ENCODE measurements at regions not wholly inside any gene's neighbourhood (a gene's known extent, or its start where the extent isn't known, plus 50 kb on each side); places are given as distances from the start of the nearest gene placed in this dataset.

DNA sequence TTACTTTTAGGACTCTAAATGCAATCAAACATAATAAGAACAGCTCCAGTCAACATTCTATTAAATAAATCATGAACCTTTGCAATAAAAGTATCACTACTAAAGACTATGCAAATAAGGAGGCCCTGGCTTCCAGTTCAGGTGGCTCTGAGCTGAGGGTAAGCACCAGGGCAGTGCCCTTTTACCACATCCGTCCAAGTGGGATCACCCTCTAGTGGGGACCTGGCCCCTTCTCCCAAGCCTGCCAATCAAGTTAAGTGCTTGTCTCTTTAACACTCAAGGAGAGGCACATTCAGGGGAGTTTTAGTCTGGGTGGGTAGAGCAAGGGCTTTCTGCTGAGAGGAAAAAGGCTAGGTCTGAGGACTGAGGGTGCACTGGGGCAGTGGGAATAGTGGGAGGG, 161.4 kb downstream of the TMEM200A start:
- TF ChIP-seq EZH2 (IDR thresholded peaks at IDR 0.05) (no peak), POLR2AphosphoS5 (IDR thresholded peaks at IDR 0.05; ENCODE audit: borderline replicate concordance, low read depth, low read length) (no peak), FOXP2 (optimal IDR thresholded peaks at IDR 0.05; ENCODE audit: control extremely low read depth, extremely low read length, insufficient read depth) (no peak)
- Histone ChIP-seq H3K36me3 (ENCODE audit: insufficient read depth, low read length) (no peaks in the 10 kb centered on the region), H3K4me3 (no peak overlapping the region), H3K9me3 (ENCODE audit: low read depth, low read length) (no peaks in the 10 kb centered on the region), H3K9ac (ENCODE audit: insufficient read length) (no peak overlapping the region), H3K27ac (no peak overlapping the region)
- no peak for DNase-seq (ENCODE audit: low read depth, low spot score)

DNA sequence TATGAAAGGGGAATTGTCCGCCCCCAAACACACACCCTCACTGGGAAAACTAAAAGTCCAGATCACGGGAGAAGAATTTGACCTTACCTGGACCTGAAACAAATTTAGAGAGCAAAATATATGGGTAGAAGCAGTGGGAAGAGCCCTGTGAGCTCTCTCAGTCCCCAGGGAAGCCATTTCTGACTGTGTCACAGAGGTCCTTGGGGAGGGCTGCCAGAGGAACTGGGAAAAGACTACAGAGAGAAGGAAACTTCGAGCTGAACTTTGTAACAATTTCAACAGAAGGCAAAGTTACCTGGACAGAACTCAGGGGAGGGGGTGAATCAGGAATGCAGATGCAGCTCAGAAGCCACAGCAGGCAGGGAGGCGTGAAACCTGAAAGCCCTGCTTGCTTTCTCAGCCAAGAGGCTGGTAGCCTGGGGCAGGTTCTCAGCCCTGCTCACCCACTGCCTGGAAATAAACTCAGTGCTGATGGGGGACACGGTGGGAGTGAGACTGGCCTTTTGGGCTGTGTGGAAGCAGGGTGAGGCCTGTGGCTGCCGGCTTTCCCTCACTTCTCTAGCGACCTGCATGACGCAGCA, 163.8 kb downstream of the TMEM200A start:
- TF ChIP-seq POLR2AphosphoS5 (IDR thresholded peaks at IDR 0.05; ENCODE audit: borderline replicate concordance, low read depth, low read length) (no peak), EZH2 (IDR thresholded peaks at IDR 0.05) (no peak), FOXP2 (optimal IDR thresholded peaks at IDR 0.05; ENCODE audit: control extremely low read depth, extremely low read length, insufficient read depth) (no peak)
- no peak for DNase-seq (ENCODE audit: low read depth, low spot score)
- Histone ChIP-seq H3K36me3 (ENCODE audit: insufficient read depth, low read length) (no peaks in the 10 kb centered on the region), H3K9me3 (ENCODE audit: low read depth, low read length) (no peaks in the 10 kb centered on the region), H3K4me3 (no peak overlapping the region), H3K27ac (no peak overlapping the region), H3K9ac (ENCODE audit: insufficient read length) (no peak overlapping the region)

DNA sequence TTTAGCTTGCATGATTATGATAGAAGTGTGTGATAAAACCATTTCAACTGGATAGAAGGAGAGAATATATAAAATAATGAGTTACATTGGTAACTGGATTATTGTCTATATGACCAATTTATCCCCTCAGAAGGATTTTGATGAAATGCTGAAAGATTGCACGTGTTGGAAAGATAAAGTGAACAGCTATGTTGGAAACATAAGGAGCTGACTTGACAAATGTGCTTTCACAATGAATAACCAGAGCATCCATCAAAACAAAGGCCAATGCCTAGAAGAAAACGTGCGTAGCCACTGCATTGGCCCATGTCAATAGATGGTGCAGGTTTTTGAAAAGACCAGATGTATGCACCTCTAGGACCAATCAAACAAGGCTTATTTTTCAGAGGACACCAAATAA, 168.8 kb downstream of the TMEM200A start:
- no peak overlapping the region for H3K27ac ChIP-seq
- H3K4me3 ChIP-seq = no peak overlapping the region
- no peaks in the 10 kb centered on the region for H3K36me3 ChIP-seq (ENCODE audit: insufficient read depth, low read length)
- H3K9me3 ChIP-seq (ENCODE audit: low read depth, low read length) = peaks cover 5% of the 10 kb centered on the region; the same call in 1 of the 2 replicates
- TF ChIP-seq FOXP2 (optimal IDR thresholded peaks at IDR 0.05; ENCODE audit: control extremely low read depth, extremely low read length, insufficient read depth) = no peak
- no peak for TF ChIP-seq EZH2 (IDR thresholded peaks at IDR 0.05)
- TF ChIP-seq POLR2AphosphoS5 (IDR thresholded peaks at IDR 0.05; ENCODE audit: borderline replicate concordance, low read depth, low read length) = no peak
- H3K9ac ChIP-seq (ENCODE audit: insufficient read length) = no peak overlapping the region
- DNase-seq (ENCODE audit: low read depth, low spot score) = no peak

DNA sequence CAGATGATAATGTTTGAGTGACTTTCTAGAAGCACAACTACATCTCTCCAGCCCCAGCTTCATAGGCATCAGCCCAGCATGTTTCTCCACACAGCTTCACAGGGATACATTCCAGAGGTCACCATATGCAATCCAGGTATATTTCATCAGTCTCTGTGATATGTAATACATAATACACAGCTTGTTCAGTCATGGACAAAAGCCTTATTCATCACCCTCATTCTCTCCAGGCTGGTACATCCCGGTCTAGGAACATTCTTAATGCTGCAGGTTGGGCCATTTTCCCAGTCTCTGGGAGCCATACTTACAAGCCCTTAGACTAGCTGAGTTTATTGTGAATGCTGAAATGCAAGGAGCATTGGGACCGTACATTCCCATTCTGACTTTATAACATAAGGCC, 169.4 kb downstream of the TMEM200A start:
- TF ChIP-seq POLR2AphosphoS5 (IDR thresholded peaks at IDR 0.05; ENCODE audit: borderline replicate concordance, low read depth, low read length) = no peak
- H3K4me3 ChIP-seq = no peak overlapping the region
- no peaks in the 10 kb centered on the region for H3K36me3 ChIP-seq (ENCODE audit: insufficient read depth, low read length)
- H3K27ac ChIP-seq = no peak overlapping the region
- H3K9me3 ChIP-seq (ENCODE audit: low read depth, low read length) = peaks cover 5% of the 10 kb centered on the region; the same call in 1 of the 2 replicates
- DNase-seq (ENCODE audit: low read depth, low spot score) = no peak
- no peak overlapping the region for H3K9ac ChIP-seq (ENCODE audit: insufficient read length)

DNA sequence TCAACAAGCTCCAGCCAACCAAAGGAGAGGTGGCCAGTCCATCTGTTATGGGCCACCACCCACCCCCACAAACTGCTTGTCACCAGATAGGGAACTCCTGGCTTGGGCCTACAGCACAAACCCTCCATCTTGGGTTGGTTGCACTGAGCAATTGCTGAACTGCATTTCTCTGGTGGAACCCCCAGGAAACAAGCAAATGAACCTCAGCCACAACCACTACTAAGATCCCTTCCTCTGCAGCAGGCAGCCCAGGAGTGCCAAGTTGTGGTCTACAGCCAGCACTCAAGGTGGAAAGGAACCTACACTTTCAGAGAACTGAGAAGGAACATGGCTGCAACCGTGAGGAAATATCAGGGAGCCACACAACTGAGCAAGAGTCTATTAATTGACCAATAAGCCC, 171.6 kb downstream of the TMEM200A start:
- H3K4me3 ChIP-seq = no peak overlapping the region
- TF ChIP-seq EZH2 (IDR thresholded peaks at IDR 0.05) (no peak), POLR2AphosphoS5 (IDR thresholded peaks at IDR 0.05; ENCODE audit: borderline replicate concordance, low read depth, low read length) (no peak), FOXP2 (optimal IDR thresholded peaks at IDR 0.05; ENCODE audit: control extremely low read depth, extremely low read length, insufficient read depth) (no peak)
- peaks cover 5% of the 10 kb centered on the region; the same call in 1 of the 2 replicates for H3K9me3 ChIP-seq (ENCODE audit: low read depth, low read length)
- H3K9ac ChIP-seq (ENCODE audit: insufficient read length) = no peak overlapping the region
- no peaks in the 10 kb centered on the region for H3K36me3 ChIP-seq (ENCODE audit: insufficient read depth, low read length)
- no peak for DNase-seq (ENCODE audit: low read depth, low spot score)
- no peak overlapping the region for H3K27ac ChIP-seq

DNA sequence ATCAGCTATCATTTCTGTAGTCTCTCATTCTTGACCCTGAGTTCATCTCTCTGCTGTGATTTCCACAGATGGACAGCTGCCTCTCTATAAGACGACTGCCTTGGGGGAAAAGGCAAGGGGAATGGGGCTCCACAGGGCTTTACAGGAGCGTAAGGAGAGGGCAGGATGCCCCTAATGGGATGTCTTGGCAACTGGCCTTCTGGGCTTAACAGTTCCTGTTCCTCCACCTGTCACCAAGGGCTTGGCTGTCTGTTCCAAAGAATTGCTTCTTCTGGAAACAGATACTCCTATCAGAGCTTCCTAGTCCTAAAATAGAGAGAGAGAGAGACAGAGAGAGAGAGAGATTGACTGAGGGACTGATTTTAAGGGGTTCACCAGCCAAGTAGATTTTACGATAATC, 181.9 kb downstream of the TMEM200A start:
- H3K36me3 ChIP-seq (ENCODE audit: insufficient read depth, low read length) = no peaks in the 10 kb centered on the region
- no peak overlapping the region for H3K27ac ChIP-seq
- H3K4me3 ChIP-seq = no peak overlapping the region
- no peak overlapping the region for H3K9ac ChIP-seq (ENCODE audit: insufficient read length)
- H3K9me3 ChIP-seq (ENCODE audit: low read depth, low read length) = no peaks in the 10 kb centered on the region
- no peak for DNase-seq (ENCODE audit: low read depth, low spot score)
- TF ChIP-seq POLR2AphosphoS5 (IDR thresholded peaks at IDR 0.05; ENCODE audit: borderline replicate concordance, low read depth, low read length) = no peak
- no peak for TF ChIP-seq EZH2 (IDR thresholded peaks at IDR 0.05)
- no peak for TF ChIP-seq FOXP2 (optimal IDR thresholded peaks at IDR 0.05; ENCODE audit: control extremely low read depth, extremely low read length, insufficient read depth)

DNA sequence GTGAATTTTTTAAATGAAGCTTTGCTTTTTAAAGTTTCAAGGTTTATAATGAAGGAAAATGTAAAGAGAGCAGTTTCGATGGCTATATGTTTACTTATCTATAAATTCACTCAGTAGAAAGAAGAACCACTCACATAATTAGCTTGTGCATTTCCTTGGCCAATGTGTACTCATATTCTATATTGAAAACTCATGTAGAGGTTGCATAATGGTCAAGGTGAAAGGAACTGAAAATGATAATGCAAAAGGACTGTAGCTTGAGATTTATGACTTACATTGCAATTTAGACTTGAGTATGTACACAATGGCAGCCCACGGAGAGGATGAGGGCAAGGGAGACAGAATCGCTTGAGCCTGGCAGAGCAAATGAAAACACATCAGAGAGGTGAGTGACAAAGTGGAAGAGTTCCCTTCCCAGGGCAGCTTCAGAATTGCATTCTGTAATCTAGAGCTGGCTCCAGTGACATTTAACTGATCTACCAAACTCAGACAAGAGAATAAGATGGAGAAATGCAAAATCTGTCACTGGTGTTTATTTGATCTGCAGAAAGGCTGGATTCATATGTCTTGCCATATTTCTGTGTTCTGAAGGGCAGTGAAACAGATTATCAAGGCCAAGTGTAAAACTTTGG, 191.8 kb downstream of the TMEM200A start:
- no peak overlapping the region for H3K9ac ChIP-seq (ENCODE audit: insufficient read length)
- H3K9me3 ChIP-seq (ENCODE audit: low read depth, low read length) = no peaks in the 10 kb centered on the region
- TF ChIP-seq FOXP2 (optimal IDR thresholded peaks at IDR 0.05; ENCODE audit: control extremely low read depth, extremely low read length, insufficient read depth) (no peak), EZH2 (IDR thresholded peaks at IDR 0.05) (no peak), POLR2AphosphoS5 (IDR thresholded peaks at IDR 0.05; ENCODE audit: borderline replicate concordance, low read depth, low read length) (no peak)
- no peak for DNase-seq (ENCODE audit: low read depth, low spot score)
- no peak overlapping the region for H3K4me3 ChIP-seq
- H3K36me3 ChIP-seq (ENCODE audit: insufficient read depth, low read length) = no peaks in the 10 kb centered on the region
- no peak overlapping the region for H3K27ac ChIP-seq

DNA sequence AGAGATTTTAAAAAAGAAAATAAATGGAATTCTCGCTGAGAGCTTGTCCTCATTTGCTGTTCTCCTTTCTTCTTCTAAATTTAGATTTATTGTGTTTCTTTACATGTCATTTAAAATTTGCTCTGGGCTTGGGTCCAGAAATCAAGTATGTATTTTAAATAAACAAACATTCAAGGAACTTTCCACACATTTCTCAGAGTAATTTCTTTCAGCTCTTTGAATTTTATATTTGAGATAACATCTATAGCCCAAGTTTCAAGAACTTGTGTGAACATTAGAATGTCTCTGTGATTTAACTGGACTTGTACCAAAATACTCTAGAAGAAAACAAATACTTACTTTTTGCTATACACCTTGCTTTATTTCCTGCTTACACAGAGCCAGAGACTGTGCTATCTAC, 192.3 kb downstream of the TMEM200A start:
- Histone ChIP-seq H3K9ac (ENCODE audit: insufficient read length) (no peak overlapping the region), H3K27ac (no peak overlapping the region), H3K36me3 (ENCODE audit: insufficient read depth, low read length) (no peaks in the 10 kb centered on the region), H3K9me3 (ENCODE audit: low read depth, low read length) (no peaks in the 10 kb centered on the region), H3K4me3 (no peak overlapping the region)
- no peak for DNase-seq (ENCODE audit: low read depth, low spot score)
- TF ChIP-seq POLR2AphosphoS5 (IDR thresholded peaks at IDR 0.05; ENCODE audit: borderline replicate concordance, low read depth, low read length) = no peak
- TF ChIP-seq FOXP2 (optimal IDR thresholded peaks at IDR 0.05; ENCODE audit: control extremely low read depth, extremely low read length, insufficient read depth) = no peak
- TF ChIP-seq EZH2 (IDR thresholded peaks at IDR 0.05) = no peak

DNA sequence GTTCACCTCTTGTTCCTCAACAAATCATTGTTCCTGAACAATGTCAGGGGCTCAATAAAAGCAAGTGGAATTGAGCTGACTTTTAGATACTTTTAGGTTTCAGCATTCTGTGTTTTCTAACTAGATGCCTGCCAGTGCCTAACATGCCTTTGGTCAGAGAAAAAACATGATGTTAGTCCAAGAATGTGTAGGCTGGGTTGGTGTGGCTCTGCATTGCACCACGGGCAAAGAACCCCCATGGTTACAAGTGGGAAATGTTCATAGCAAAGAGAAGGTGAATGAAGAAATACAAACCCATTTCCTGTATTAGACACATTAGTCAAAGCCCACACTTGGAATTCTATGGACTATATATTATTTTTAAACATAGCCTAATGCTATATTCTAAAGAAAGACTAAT, 193.3 kb downstream of the TMEM200A start:
- Histone ChIP-seq H3K9me3 (ENCODE audit: low read depth, low read length) (no peaks in the 10 kb centered on the region), H3K4me3 (no peak overlapping the region), H3K27ac (no peak overlapping the region), H3K9ac (ENCODE audit: insufficient read length) (no peak overlapping the region), H3K36me3 (ENCODE audit: insufficient read depth, low read length) (no peaks in the 10 kb centered on the region)
- DNase-seq (ENCODE audit: low read depth, low spot score) = no peak
- no peak for TF ChIP-seq POLR2AphosphoS5 (IDR thresholded peaks at IDR 0.05; ENCODE audit: borderline replicate concordance, low read depth, low read length)
